Lung (tissue), 11 donors: ENCODE measurements at regions not wholly inside any gene's neighbourhood (a gene's known extent, or its start where the extent isn't known, plus 50 kb on each side); places are given as distances from the start of the nearest gene placed in this dataset.

ENCODE experiments used
- ATAC-seq: fragments of 200-7000 bp; cut with Tn5 transposase; one replicate; pipeline ENCODE4 v1.9.1; 2020; ENCODE audit warnings: moderate number of reproducible peaks; ENCODE audit not compliant: insufficient read depth, low FRiP score
- DNase-seq, 3 donors: peaks; one replicate each; pipeline ENCODE4 v3.0.0-alpha.2; 2013 to 2017
- H3K27ac ChIP-seq, 2 donors: one replicate each; pipeline ENCODE4 v1.5.1; 2013; ENCODE audit warnings: mild to moderate bottlenecking in 2 of 2, moderate library complexity in 2 of 2, control low read depth in 1 of 2, inconsistent platforms in 1 of 2, low read depth in 1 of 2, low read length in 1 of 2
- H3K27me3 ChIP-seq, 3 donors: one replicate each; pipeline ENCODE4 v1.5.1; 2013; ENCODE audit warnings: low read length in 2 of 3; ENCODE audit not compliant: control insufficient read depth in 3 of 3, insufficient read depth in 3 of 3
- H3K36me3 ChIP-seq, 4 donors: one replicate each; pipeline ENCODE4 v1.5.1; 2013; ENCODE audit warnings: low read length in 4 of 4, mild to moderate bottlenecking in 1 of 4, moderate library complexity in 1 of 4; ENCODE audit not compliant: control insufficient read depth in 4 of 4, insufficient read depth in 4 of 4
- H3K4me1 ChIP-seq, 5 donors: one replicate each; pipeline ENCODE4 v1.5.1; 2013; ENCODE audit warnings: low read length in 5 of 5, mild to moderate bottlenecking in 2 of 5, moderate library complexity in 1 of 5; ENCODE audit not compliant: control insufficient read depth in 5 of 5, insufficient read depth in 5 of 5
- H3K4me3 ChIP-seq: one replicate; pipeline ENCODE4 v1.5.1; 2013; ENCODE audit warnings: mild to moderate bottlenecking, control low read depth, moderate library complexity
- H3K9ac ChIP-seq, 2 donors: one replicate each; pipeline ENCODE4 v1.5.1; 2013; ENCODE audit warnings: low read length in 2 of 2, control low read depth in 1 of 2; ENCODE audit not compliant: insufficient read depth in 1 of 2
- H3K9me3 ChIP-seq, 4 donors: one replicate each; pipeline ENCODE4 v1.5.1; 2013; ENCODE audit warnings: low read length in 3 of 4, mild to moderate bottlenecking in 1 of 4, moderate library complexity in 1 of 4; ENCODE audit not compliant: control insufficient read depth in 4 of 4, insufficient read depth in 3 of 4
- CTCF ChIP-seq: IDR thresholded peaks from 2 replicates; pipeline ENCODE4 v1.5.1; 2012; ENCODE audit warnings: mild to moderate bottlenecking; ENCODE audit errors: control extremely low read depth, extremely low read depth
- WGBS, 2 donors: extraction: QIAGEN DNeasy Blood & Tissue Kit; methylation state at CpG; one replicate each; pipeline ENCODE4 v1.1.7; 2013; 5-methylcytosine and 5-hydroxymethylcytosine counted together
- donor health status: control.
- donor health status: control.
- donor health status: Bipolar disorder and iron deficiency.
- donor health status: healthy.
- donor health status: DM: yes; HTN: yes; CAD: no.

DNA sequence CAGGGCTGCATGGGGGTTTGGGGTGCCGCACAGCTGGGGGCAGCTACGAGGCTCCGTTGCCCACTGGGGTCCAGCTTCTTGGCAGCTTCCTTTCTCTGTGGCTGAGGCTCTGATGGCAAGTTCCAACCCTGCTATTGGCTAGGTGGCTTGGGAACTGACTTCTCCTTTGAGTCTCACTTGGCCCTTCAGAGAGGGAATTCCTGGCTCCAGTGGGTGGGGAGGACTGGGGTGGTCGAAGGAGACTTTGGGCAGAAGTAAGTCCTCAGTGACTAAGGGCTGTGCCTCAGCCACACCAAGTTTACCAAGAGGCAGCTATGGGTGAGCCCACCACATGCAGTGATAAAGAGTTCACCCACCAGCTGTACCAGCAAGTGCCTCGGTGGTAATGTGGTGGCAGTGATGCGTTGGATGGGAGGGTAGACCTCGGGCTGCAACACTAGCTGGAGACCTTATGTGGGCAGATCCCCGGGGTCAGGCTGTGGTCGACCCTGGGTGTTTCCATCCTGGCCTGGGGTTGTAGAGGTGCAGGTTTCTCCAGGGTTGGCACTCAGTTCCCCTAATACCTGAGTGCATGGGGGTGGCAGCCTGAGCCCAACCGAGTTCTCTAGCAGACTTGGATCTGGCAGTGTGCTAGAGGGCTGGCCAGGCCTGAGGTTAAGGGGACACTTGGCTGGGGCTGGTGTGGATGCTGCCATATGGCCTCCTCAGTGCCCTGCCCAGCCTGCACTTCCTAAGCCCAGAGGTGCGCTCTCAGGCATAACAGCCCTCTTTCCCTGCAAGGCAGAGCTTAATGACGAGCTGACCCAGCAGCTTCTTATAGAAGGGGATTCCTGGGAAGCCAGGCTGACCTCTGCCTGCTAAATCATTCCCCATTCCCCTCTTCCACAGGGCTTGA lies 197.0 kb upstream of the CADM1 start:
- Histone ChIP-seq H3K4me3 (no peak overlapping the region), H3K27ac (no peak overlapping the region), H3K27me3 (no peaks in the 10 kb centered on the region), H3K4me1 (peaks cover 0 to 25% (median 7%) of the 10 kb centered on the region in 5 donors), H3K9ac (no peak overlapping the region), H3K36me3 (no peaks in the 10 kb centered on the region), H3K9me3 (peaks cover 0 to 2% (median 0%) of the 10 kb centered on the region in 4 donors)
- 69 to 76% methylated on average over 12 of the region's 12 CpGs for WGBS, 2 donors
- no peak for DNase-seq
- no peak for TF ChIP-seq CTCF
- no peak for ATAC-seq

DNA sequence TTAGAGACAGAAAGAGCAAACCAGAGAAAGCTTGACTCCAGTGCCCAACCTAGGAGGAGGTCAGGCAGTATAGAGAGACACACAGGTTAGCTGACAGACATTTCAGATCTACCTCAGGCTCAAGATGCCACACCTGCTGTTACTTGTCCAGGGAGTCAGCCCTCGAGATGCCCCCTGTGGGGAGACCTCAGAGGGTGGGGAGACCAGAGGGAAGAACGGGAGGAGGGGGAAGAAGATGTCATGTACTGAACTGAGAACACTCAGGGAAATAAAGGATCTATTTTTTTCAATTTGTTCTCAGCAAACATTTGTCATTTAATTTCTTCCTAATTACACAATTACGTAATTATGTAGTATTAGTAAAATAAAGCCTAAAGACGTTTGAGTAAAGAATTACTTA lies 196.3 kb upstream of the CADM1 start:
- no peak for TF ChIP-seq CTCF
- Histone ChIP-seq H3K4me1 (peaks cover 0 to 31% (median 7%) of the 10 kb centered on the region in 5 donors), H3K9me3 (peaks cover 0 to 2% (median 0%) of the 10 kb centered on the region in 4 donors), H3K27ac (no peak overlapping the region), H3K27me3 (no peaks in the 10 kb centered on the region), H3K36me3 (no peaks in the 10 kb centered on the region), H3K4me3 (no peak overlapping the region), H3K9ac (no peak overlapping the region)
- ATAC-seq, result no peak
- 53 to 65% methylated on average over 4 of the region's 4 CpGs for WGBS, 2 donors
- no peak for DNase-seq

GRCh38 chr11:115699733-115700132 lies 195.5 kb upstream of the CADM1 start:
- Histone ChIP-seq H3K4me3 (no peak overlapping the region), H3K9ac (no peak overlapping the region), H3K36me3 (no peaks in the 10 kb centered on the region), H3K9me3 (peaks cover 0 to 2% (median 0%) of the 10 kb centered on the region in 4 donors), H3K27me3 (no peaks in the 10 kb centered on the region), H3K4me1 (peaks cover 0 to 33% (median 7%) of the 10 kb centered on the region in 5 donors), H3K27ac (peak overlapping the region in 1 of 2 donors; percentile 61)
- no peak for ATAC-seq
- 46 to 49% methylated on average over 3 of the region's 3 CpGs for WGBS, 2 donors
- TF ChIP-seq CTCF, result no peak
- DNase-seq, result peak; percentile 82 to 95 (median 93)
